H9 (cell line): ENCODE measurements at regions not wholly inside any gene's neighbourhood (a gene's known extent, or its start where the extent isn't known, plus 50 kb on each side); places are given as distances from the start of the nearest gene placed in this dataset.

ENCODE experiments used
- DNase-seq: peaks from one replicate; pipeline ENCODE4 v3.0.0-alpha.2; 2017
- H2AFZ ChIP-seq: one replicate; pipeline ENCODE4 v1.6.1; 2013; ENCODE audit warnings: mild to moderate bottlenecking, low read length, control low read depth, moderate library complexity
- H2AK5ac ChIP-seq: 2 replicates; pipeline ENCODE4 v1.6.1; 2013; ENCODE audit warnings: low read length, control low read depth, mixed read lengths; ENCODE audit not compliant: insufficient read length
- H2BK120ac ChIP-seq: one replicate; pipeline ENCODE4 v1.6.1; 2013; ENCODE audit warnings: low read depth, mild to moderate bottlenecking, low read length, control low read depth, inconsistent platforms; ENCODE audit not compliant: poor library complexity, severe bottlenecking
- H2BK12ac ChIP-seq: 2 replicates; pipeline ENCODE4 v1.6.1; 2013; ENCODE audit warnings: low read length, control low read depth, mixed read lengths, low read depth; ENCODE audit not compliant: insufficient read length
- H2BK15ac ChIP-seq: 2 replicates; pipeline ENCODE4 v1.6.1; 2013; ENCODE audit warnings: low read depth, low read length, control low read depth
- H2BK20ac ChIP-seq: one replicate; pipeline ENCODE4 v1.6.1; 2013; ENCODE audit warnings: low read depth, mild to moderate bottlenecking, low read length, control low read depth, inconsistent platforms; ENCODE audit not compliant: poor library complexity, severe bottlenecking
- H2BK5ac ChIP-seq: 2 replicates; pipeline ENCODE4 v1.6.1; 2013; ENCODE audit warnings: low read length, control low read depth, mixed read lengths; ENCODE audit not compliant: insufficient read length
- H3K14ac ChIP-seq: 2 replicates; pipeline ENCODE4 v1.6.1; 2013; ENCODE audit warnings: low read length, control low read depth; ENCODE audit not compliant: insufficient read depth
- H3K18ac ChIP-seq: 2 replicates; pipeline ENCODE4 v1.6.1; 2013; ENCODE audit warnings: low read depth, mild to moderate bottlenecking, mixed read lengths, low read length, control low read depth; ENCODE audit not compliant: insufficient read length
- H3K23ac ChIP-seq: 2 replicates; pipeline ENCODE4 v1.6.1; 2013; ENCODE audit warnings: low read length, control low read depth, mixed read lengths, low read depth; ENCODE audit not compliant: insufficient read length
- H3K23me2 ChIP-seq: 2 replicates; pipeline ENCODE4 v1.6.1; 2013; ENCODE audit warnings: low read depth, mild to moderate bottlenecking, mixed read lengths, low read length, control low read depth; ENCODE audit not compliant: insufficient read length, poor library complexity, severe bottlenecking
- H3K27ac ChIP-seq: 2 replicates; pipeline ENCODE4 v1.5.1; 2013; ENCODE audit warnings: low read length, control low read depth, mixed read lengths, low read depth; ENCODE audit not compliant: insufficient read length
- H3K27me3 ChIP-seq: 2 replicates; pipeline ENCODE4 v1.6.1; 2013; ENCODE audit warnings: low read length, control low read depth, inconsistent platforms; ENCODE audit not compliant: insufficient read depth
- H3K4ac ChIP-seq: 2 replicates; pipeline ENCODE4 v1.6.1; 2013; ENCODE audit warnings: low read depth, mild to moderate bottlenecking, control low read depth, inconsistent platforms, low read length, moderate library complexity
- H3K4me1 ChIP-seq: 2 replicates; pipeline ENCODE4 v1.6.1; 2013; ENCODE audit warnings: low read length, control low read depth, inconsistent platforms; ENCODE audit not compliant: insufficient read depth
- H3K4me2 ChIP-seq: 2 replicates; pipeline ENCODE4 v1.6.1; 2013; ENCODE audit warnings: low read length, control low read depth, mixed read lengths; ENCODE audit not compliant: insufficient read length, insufficient read depth
- H3K56ac ChIP-seq: 2 replicates; pipeline ENCODE4 v1.6.1; 2013; ENCODE audit warnings: low read depth, mild to moderate bottlenecking, mixed read lengths, low read length, control low read depth; ENCODE audit not compliant: insufficient read length
- H3K79me1 ChIP-seq: 2 replicates; pipeline ENCODE4 v1.6.1; 2013; ENCODE audit warnings: low read depth, mild to moderate bottlenecking, moderate library complexity, low read length, control low read depth, inconsistent platforms; ENCODE audit not compliant: insufficient read depth, poor library complexity, severe bottlenecking
- H3K79me2 ChIP-seq: 2 replicates; pipeline ENCODE4 v1.6.1; 2013; ENCODE audit warnings: low read length, control low read depth, inconsistent platforms; ENCODE audit not compliant: insufficient read depth
- H3K9ac ChIP-seq: 2 replicates; pipeline ENCODE4 v1.6.1; 2013; ENCODE audit warnings: low read length, control low read depth, mixed read lengths; ENCODE audit not compliant: insufficient read length; ENCODE audit errors: extremely low read depth
- H3K9me3 ChIP-seq: one replicate; pipeline ENCODE4 v1.6.1; 2013; ENCODE audit warnings: low read depth, low read length, inconsistent platforms; ENCODE audit not compliant: control insufficient read depth
- H3T11ph ChIP-seq: one replicate; pipeline ENCODE4 v1.6.1; 2013; ENCODE audit warnings: mild to moderate bottlenecking, low read length, control low read depth, inconsistent platforms
- H4K20me1 ChIP-seq: one replicate; pipeline ENCODE4 v1.6.1; 2013; ENCODE audit not compliant: control insufficient read depth, insufficient read length, insufficient read depth
- H4K5ac ChIP-seq: 2 replicates; pipeline ENCODE4 v1.6.1; 2013; ENCODE audit warnings: low read depth, mild to moderate bottlenecking, mixed read lengths, low read length, control low read depth; ENCODE audit not compliant: insufficient read length
- H4K8ac ChIP-seq: replicated peaks from 2 replicates; pipeline ENCODE4 v1.6.1; 2013; ENCODE audit warnings: low read length, control low read depth, mixed read lengths, low read depth; ENCODE audit not compliant: insufficient read length
- H4K91ac ChIP-seq: 2 replicates; pipeline ENCODE4 v1.6.1; 2013; ENCODE audit warnings: low read depth, mild to moderate bottlenecking, moderate library complexity, mixed read lengths, low read length, control low read depth; ENCODE audit not compliant: insufficient read length
- H3K27ac Mint-ChIP-seq, 3 experiments: 2 replicates in 2 of 3; 3 replicates in 1 of 3; pipeline ENCODE4 v1.8.0; 2020 to 2021; ENCODE audit warnings: mixed read lengths in 3 of 3, mild to moderate bottlenecking in 1 of 3, moderate library complexity in 1 of 3
- H3K27me3 Mint-ChIP-seq: 2 replicates; pipeline ENCODE4 v1.8.0; 2021; ENCODE audit warnings: low read depth, mild to moderate bottlenecking, moderate library complexity, mixed read lengths
- H3K36me3 Mint-ChIP-seq, 3 experiments: 2 replicates in 2 of 3; 3 replicates in 1 of 3; pipeline ENCODE4 v1.8.0; 2020 to 2021; ENCODE audit warnings: low read depth in 3 of 3, mixed read lengths in 3 of 3; ENCODE audit not compliant: insufficient read depth in 1 of 3
- H3K4me1 Mint-ChIP-seq, 2 experiments: 2 replicates each; pipeline ENCODE4 v1.8.0; 2020; ENCODE audit warnings: mixed read lengths in 2 of 2
- H3K4me3 Mint-ChIP-seq, 2 experiments: 2 replicates in 1 of 2; 3 replicates in 1 of 2; pipeline ENCODE4 v1.8.0; 2020 to 2021; ENCODE audit warnings: mild to moderate bottlenecking in 2 of 2, mixed read lengths in 2 of 2, moderate library complexity in 1 of 2
- H3K9me3 Mint-ChIP-seq, 2 experiments: 2 replicates in 1 of 2; 3 replicates in 1 of 2; pipeline ENCODE4 v1.8.0; 2020; ENCODE audit warnings: mild to moderate bottlenecking in 2 of 2, mixed read lengths in 2 of 2, moderate library complexity in 1 of 2
- CTCF ChIP-seq: fragments of 200-600 bp; sonication (generic); conservative IDR thresholded peaks from 3 replicates; pipeline ENCODE4 v1.8.0; 2021; ENCODE audit warnings: antibody characterized with exemption, mild to moderate bottlenecking
- WGBS: extraction: QIAGEN DNeasy Blood & Tissue Kit; methylation state at CpG from one replicate; pipeline ENCODE4 v1.1.7; 2013; ENCODE audit warnings: missing lambda C conversion rate, low lambda C conversion rate, mixed read lengths; ENCODE audit not compliant: insufficient read length; ENCODE audit errors: extremely low coverage; 5-methylcytosine and 5-hydroxymethylcytosine counted together

- no peak overlapping the region for H3K27ac ChIP-seq
- H3K27me3 Mint-ChIP-seq: no peaks in the 10 kb centered on the region
- H3K9ac ChIP-seq: no peak overlapping the region
- H3K36me3 Mint-ChIP-seq: no peaks in the 10 kb centered on the region
- H2AK5ac ChIP-seq: no peak overlapping the region
- H2BK20ac ChIP-seq: no peak overlapping the region
- no peak overlapping the region for H3K18ac ChIP-seq
- no peaks in the 10 kb centered on the region for H3K23me2 ChIP-seq
- H3K4me1 ChIP-seq: no peaks in the 10 kb centered on the region
- no peaks in the 10 kb centered on the region for H3K9me3 ChIP-seq
- no peak overlapping the region for H3K56ac ChIP-seq
- no peaks in the 10 kb centered on the region for H4K20me1 ChIP-seq
- DNase-seq: no peak
- no peak overlapping the region for H4K8ac ChIP-seq
- TF ChIP-seq CTCF: no peak
- H2BK12ac ChIP-seq: no peak overlapping the region
- no peak overlapping the region for H3K4ac ChIP-seq
- no peak overlapping the region for H3T11ph ChIP-seq
- H3K4me2 ChIP-seq: no peak overlapping the region
- H3K14ac ChIP-seq: no peak overlapping the region
- H4K5ac ChIP-seq: no peak overlapping the region
- H2BK5ac ChIP-seq: no peak overlapping the region
- no peaks in the 10 kb centered on the region for H3K79me1 ChIP-seq
- H3K79me2 ChIP-seq: no peaks in the 10 kb centered on the region
- H2BK120ac ChIP-seq: no peak overlapping the region
- no peak overlapping the region for H3K4me3 Mint-ChIP-seq
- H3K27ac Mint-ChIP-seq: no peak overlapping the region; a peak in 1 of 7 replicates
- H2AFZ ChIP-seq: no peak overlapping the region
- H3K23ac ChIP-seq: no peak overlapping the region
- H3K27me3 ChIP-seq: no peaks in the 10 kb centered on the region
- H4K91ac ChIP-seq: no peak overlapping the region
- H3K9me3 Mint-ChIP-seq: no peaks in the 10 kb centered on the region; a peak in 1 of 5 replicates
- peaks cover 5 to 10% of the 10 kb centered on the region in 2 experiments for H3K4me1 Mint-ChIP-seq
- H2BK15ac ChIP-seq: no peak overlapping the region
- no CpG with 5 or more reads among the region's 1 CpG for WGBS
Measured at GRCh38 chr14:44768935-44769334, 192.8 kb downstream of the KLHL28 start.
